Panc1 (cell line): ENCODE measurements at regions not wholly inside any gene's neighbourhood (a gene's known extent, or its start where the extent isn't known, plus 50 kb on each side); places are given as distances from the start of the nearest gene placed in this dataset.

Source experiments
- ATAC-seq: fragments of 200-7000 bp; cut with Tn5 transposase; 2 replicates; pipeline ENCODE4 v1.9.1; 2020; ENCODE audit warnings: mild to moderate bottlenecking, moderate library complexity
- BruUV-seq: library from RNA; stranded (reverse); fragments of 400-500 nt; replicated peaks from 2 replicates; lab custom pipeline; 2021; lab: Mats Ljungman, UMichigan
- CTCF ChIA-PET: fragments of 300-600 bp; sonication (Branson Sonifier 250); formaldehyde crosslinking; loops from one replicate; lab custom pipeline; 2022; ENCODE audit warnings: antibody characterized with exemption; lab: Charles Lee
- POLR2A ChIA-PET: fragments of 300-600 bp; sonication (Branson Sonifier 250); formaldehyde crosslinking; loops from one replicate; lab custom pipeline; 2022; ENCODE audit warnings: antibody characterized with exemption; lab: Charles Lee
- DNase-seq: peaks from one replicate; pipeline ENCODE4 v3.0.0-alpha.2; 2010; ENCODE audit warnings: low read depth, low spot score
- H3K27ac ChIP-seq: 2 replicates; pipeline ENCODE4 v1.5.1; 2011; ENCODE audit warnings: mild to moderate bottlenecking, low read length, inconsistent platforms
- H3K27me3 ChIP-seq: fragments of 200-500 bp; sonication (Bioruptor generic); 2 replicates; pipeline ENCODE4 v1.6.0; 2014; ENCODE audit warnings: low read length, inconsistent platforms; ENCODE audit not compliant: control insufficient read depth, insufficient read depth
- H3K36me3 ChIP-seq: fragments of 200-500 bp; sonication (Bioruptor generic); 2 replicates; pipeline ENCODE4 v1.5.1; 2014; ENCODE audit warnings: inconsistent platforms, mild to moderate bottlenecking, low read length, moderate library complexity; ENCODE audit not compliant: control insufficient read depth, insufficient read depth
- H3K4me1 ChIP-seq: 2 replicates; pipeline ENCODE4 v1.5.1; 2011; ENCODE audit warnings: inconsistent platforms, mild to moderate bottlenecking, low read length, moderate library complexity; ENCODE audit not compliant: control insufficient read depth, insufficient read depth
- H3K4me3 ChIP-seq, 2 experiments: 2 replicates each; pipeline ENCODE4 v1.5.1; 2011 to 2012; ENCODE audit warnings: low read depth in 2 of 2, low read length in 2 of 2, mild to moderate bottlenecking in 2 of 2, inconsistent platforms in 1 of 2, moderate library complexity in 1 of 2
- H3K9me3 ChIP-seq: fragments of 200-500 bp; sonication (Bioruptor generic); 2 replicates; pipeline ENCODE4 v1.5.1; 2014; ENCODE audit warnings: low read depth, mild to moderate bottlenecking, inconsistent platforms, low read length, moderate library complexity; ENCODE audit not compliant: control insufficient read depth, insufficient read depth
- CTCF ChIP-seq: fragments of 450-650 bp; IDR thresholded peaks from 2 replicates; pipeline ENCODE4 v1.5.1; 2017; ENCODE audit warnings: mild to moderate bottlenecking
- POLR2AphosphoS5 ChIP-seq: IDR thresholded peaks from 2 replicates; pipeline ENCODE4 v1.6.1; 2012; ENCODE audit warnings: mild to moderate bottlenecking, low read depth, low read length, moderate library complexity
- REST ChIP-seq, 2 experiments: IDR thresholded peaks; 2 replicates each; pipeline ENCODE4 v1.6.1; 2011 to 2012; ENCODE audit warnings: low read depth in 2 of 2, control low read depth in 1 of 2, low read length in 1 of 2, mild to moderate bottlenecking in 1 of 2, moderate library complexity in 1 of 2; ENCODE audit not compliant: insufficient read depth in 1 of 2
- SIN3A ChIP-seq: IDR thresholded peaks from 2 replicates; pipeline ENCODE4 v1.6.1; 2012; ENCODE audit warnings: low read depth, mild to moderate bottlenecking, low read length, moderate library complexity, borderline replicate concordance; ENCODE audit not compliant: insufficient read depth
- TCF7L2 ChIP-seq: IDR thresholded peaks from 2 replicates; pipeline ENCODE4 v1.6.1; 2011; ENCODE audit warnings: mild to moderate bottlenecking, low read depth, low read length, inconsistent platforms
- in situ Hi-C: cut with HindIII; loops from 2 replicates; pipeline ENCODE4 v1.10.0; 2016; ENCODE audit warnings: low sequenced_read_pairs, low pct_unique_long_range_greater_than_20kb
- intact Hi-C: fragments of 100-400 bp; cut with micrococcal nuclease; formaldehyde crosslinking; loops from one replicate; pipeline ENCODE4 v1.10.0; 2022; ENCODE audit not compliant: unreplicated experiment

GRCh38 chr5:72662305-72662704 lies 154.2 kb upstream of the TNPO1 start:
- TF ChIP-seq POLR2AphosphoS5 (no peak), TCF7L2 (no peak), SIN3A (no peak), CTCF (no peak), REST (IDR thresholded peaks at IDR 0.05; ENCODE audit: insufficient read depth in 1 of 2, low read depth in 2 of 2, low read length in 1 of 2) (no peak)
- in situ Hi-C loops, result no loop called here
- DNase-seq, result no peak
- Histone ChIP-seq H3K9me3 (no peaks in the 10 kb centered on the region), H3K36me3 (no peaks in the 10 kb centered on the region), H3K4me1 (no peaks in the 10 kb centered on the region), H3K27me3 (no peaks in the 10 kb centered on the region; the same call in 1 of the 2 replicates), H3K4me3 (no peak overlapping the region), H3K27ac (no peak overlapping the region)
- ChIA-PET POLR2A (no interaction called here), CTCF (no interaction called here)
- no TSS peak for BruUV-seq
- intact Hi-C loops, result no loop called here
- no peak for ATAC-seq

GRCh38 chr5:72661405-72661804 lies 154.2 kb upstream of the ZNF366 start:
- CTCF ChIA-PET, result no interaction called here
- H3K27ac ChIP-seq, result no peak overlapping the region
- BruUV-seq, result no TSS peak
- H3K4me3 ChIP-seq, result no peak overlapping the region
- intact Hi-C loops (no loop called here), in situ Hi-C loops (no loop called here)
- TF ChIP-seq REST (IDR thresholded peaks at IDR 0.05; ENCODE audit: insufficient read depth in 1 of 2, low read depth in 2 of 2, low read length in 1 of 2) (no peak), CTCF (no peak), SIN3A (no peak), POLR2AphosphoS5 (no peak), TCF7L2 (no peak)
- H3K4me1 ChIP-seq, result no peaks in the 10 kb centered on the region
- DNase-seq (no peak), ATAC-seq (no peak)
- no peaks in the 10 kb centered on the region for H3K36me3 ChIP-seq
- no peaks in the 10 kb centered on the region for H3K9me3 ChIP-seq
- H3K27me3 ChIP-seq, result no peaks in the 10 kb centered on the region; the same call in 1 of the 2 replicates
- POLR2A ChIA-PET, result no interaction called here
